ENCODE measurements at regions not wholly inside any gene's neighbourhood (a gene's known extent, or its start where the extent isn't known, plus 50 kb on each side); places are given as distances from the start of the nearest gene placed in this dataset.

- POLR2A ChIA-PET = no interaction called here
- Mint-ChIP-seq H3K9me3 (no peaks in the 10 kb centered on the region), H3K27ac (no peak overlapping the region)
These were observed 1148.7 kb upstream of the TMEM132C start for GRCh38 chr12:127118251-127118650.

GRCh38 chr12:127119600-127120140 lies 1147.3 kb upstream of the TMEM132C start:
- ATAC-seq (ENCODE audit: low read depth) = no peak
- H3K27me3 Mint-ChIP-seq = no peaks in the 10 kb centered on the region
- intact Hi-C loops (cut with micrococcal nuclease) = no loop called here
- DNase-seq = no peak
- POLR2A ChIA-PET = no interaction called here
- no peak overlapping the region for H3K4me3 Mint-ChIP-seq
- no peaks in the 10 kb centered on the region for H3K4me1 Mint-ChIP-seq
- TF ChIP-seq, protein P1, sequence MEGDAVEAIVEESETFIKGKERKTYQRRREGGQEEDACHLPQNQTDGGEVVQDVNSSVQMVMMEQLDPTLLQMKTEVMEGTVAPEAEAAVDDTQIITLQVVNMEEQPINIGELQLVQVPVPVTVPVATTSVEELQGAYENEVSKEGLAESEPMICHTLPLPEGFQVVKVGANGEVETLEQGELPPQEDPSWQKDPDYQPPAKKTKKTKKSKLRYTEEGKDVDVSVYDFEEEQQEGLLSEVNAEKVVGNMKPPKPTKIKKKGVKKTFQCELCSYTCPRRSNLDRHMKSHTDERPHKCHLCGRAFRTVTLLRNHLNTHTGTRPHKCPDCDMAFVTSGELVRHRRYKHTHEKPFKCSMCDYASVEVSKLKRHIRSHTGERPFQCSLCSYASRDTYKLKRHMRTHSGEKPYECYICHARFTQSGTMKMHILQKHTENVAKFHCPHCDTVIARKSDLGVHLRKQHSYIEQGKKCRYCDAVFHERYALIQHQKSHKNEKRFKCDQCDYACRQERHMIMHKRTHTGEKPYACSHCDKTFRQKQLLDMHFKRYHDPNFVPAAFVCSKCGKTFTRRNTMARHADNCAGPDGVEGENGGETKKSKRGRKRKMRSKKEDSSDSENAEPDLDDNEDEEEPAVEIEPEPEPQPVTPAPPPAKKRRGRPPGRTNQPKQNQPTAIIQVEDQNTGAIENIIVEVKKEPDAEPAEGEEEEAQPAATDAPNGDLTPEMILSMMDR (IDR thresholded peaks at IDR 0.05) = no peak
- CTCF ChIA-PET = no interaction called here
- H3K27ac Mint-ChIP-seq = no peak overlapping the region
- H3K9me3 Mint-ChIP-seq = no peaks in the 10 kb centered on the region
- H3K36me3 Mint-ChIP-seq (ENCODE audit: low read depth) = no peaks in the 10 kb centered on the region

More at GRCh38 chr12:127118251-127118650, 1148.7 kb upstream of the TMEM132C start:
- H3K36me3 Mint-ChIP-seq (ENCODE audit: low read depth) = no peaks in the 10 kb centered on the region
- no peak overlapping the region for H3K4me3 Mint-ChIP-seq
- CTCF ChIA-PET = no interaction called here
- intact Hi-C loops (cut with micrococcal nuclease) = no loop called here
- ATAC-seq (ENCODE audit: low read depth) (no peak), DNase-seq (no peak)
- H3K27me3 Mint-ChIP-seq = no peaks in the 10 kb centered on the region
- TF ChIP-seq, protein P1 (IDR thresholded peaks at IDR 0.05) = no peak
- H3K4me1 Mint-ChIP-seq = no peaks in the 10 kb centered on the region

- Mint-ChIP-seq H3K4me1 (no peaks in the 10 kb centered on the region), H3K9me3 (no peaks in the 10 kb centered on the region), H3K4me3 (no peak overlapping the region), H3K27ac (no peak overlapping the region), H3K36me3 (ENCODE audit: low read depth) (no peaks in the 10 kb centered on the region), H3K27me3 (no peaks in the 10 kb centered on the region)
- DNase-seq (no peak), ATAC-seq (ENCODE audit: low read depth) (no peak)
- ChIA-PET POLR2A (no interaction called here), CTCF (no interaction called here)
- TF ChIP-seq, protein P1 (IDR thresholded peaks at IDR 0.05) = no peak
- intact Hi-C loops (cut with micrococcal nuclease) = no loop called here
These were observed 1146.1 kb upstream of the TMEM132C start for GRCh38 chr12:127120851-127121250.

DNA sequence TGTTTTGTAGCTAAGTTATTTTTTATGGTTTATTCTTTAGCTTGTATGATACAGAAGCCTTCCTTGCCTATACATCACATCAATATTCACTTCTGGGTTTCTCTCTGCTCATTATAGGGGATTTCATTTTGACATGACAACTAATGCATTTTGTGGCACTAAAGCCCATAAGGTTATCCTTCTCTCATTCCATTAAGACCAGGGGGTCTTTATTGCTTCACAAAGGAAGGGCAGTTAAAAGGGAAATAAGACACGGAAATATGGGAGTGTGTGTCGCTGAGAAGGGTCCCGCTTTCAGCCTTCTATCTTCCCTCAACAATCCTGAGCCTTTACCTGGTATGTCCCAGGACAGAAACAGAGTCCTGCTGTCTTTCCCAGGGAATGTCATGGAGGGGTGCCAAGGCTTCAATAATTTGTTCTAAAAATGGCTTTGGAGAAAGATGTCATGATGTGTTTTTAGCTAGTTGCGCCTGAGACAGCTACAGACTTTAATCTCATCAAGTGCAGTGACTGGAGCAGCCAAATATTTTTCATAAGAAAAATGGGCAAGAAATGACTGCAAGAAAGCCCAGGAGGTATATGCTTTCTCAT lies 1145.4 kb upstream of the TMEM132C start:
- no peaks in the 10 kb centered on the region for H3K4me1 Mint-ChIP-seq
- H3K27me3 Mint-ChIP-seq = no peaks in the 10 kb centered on the region
- intact Hi-C loops (cut with micrococcal nuclease) = no loop called here
- DNase-seq = no peak
- TF ChIP-seq, protein P1 (IDR thresholded peaks at IDR 0.05) = no peak
- H3K36me3 Mint-ChIP-seq (ENCODE audit: low read depth) = no peaks in the 10 kb centered on the region
- no peak for ATAC-seq (ENCODE audit: low read depth)
- H3K27ac Mint-ChIP-seq = no peak overlapping the region
- ChIA-PET CTCF (no interaction called here), POLR2A (no interaction called here)
- H3K9me3 Mint-ChIP-seq = no peaks in the 10 kb centered on the region
- H3K4me3 Mint-ChIP-seq = no peak overlapping the region

GRCh38 chr12:127125607-127126259 lies 1141.2 kb upstream of the TMEM132C start:
- no peak for ATAC-seq (ENCODE audit: low read depth)
- no peak for DNase-seq
- Mint-ChIP-seq H3K27me3 (no peaks in the 10 kb centered on the region), H3K36me3 (ENCODE audit: low read depth) (no peaks in the 10 kb centered on the region), H3K27ac (no peak overlapping the region), H3K4me3 (no peak overlapping the region), H3K4me1 (no peaks in the 10 kb centered on the region), H3K9me3 (no peaks in the 10 kb centered on the region)
- POLR2A ChIA-PET = no interaction called here
- CTCF ChIA-PET = no interaction called here
- TF ChIP-seq, protein P1 (IDR thresholded peaks at IDR 0.05) = no peak
- intact Hi-C loops (cut with micrococcal nuclease) = no loop called here

All from activated B cell treated with CpG ODN at 0.5 μM for 24 hours (primary cell).